ENCODE measurements at regions not wholly inside any gene's neighbourhood (a gene's known extent, or its start where the extent isn't known, plus 50 kb on each side); places are given as distances from the start of the nearest gene placed in this dataset.

DNA sequence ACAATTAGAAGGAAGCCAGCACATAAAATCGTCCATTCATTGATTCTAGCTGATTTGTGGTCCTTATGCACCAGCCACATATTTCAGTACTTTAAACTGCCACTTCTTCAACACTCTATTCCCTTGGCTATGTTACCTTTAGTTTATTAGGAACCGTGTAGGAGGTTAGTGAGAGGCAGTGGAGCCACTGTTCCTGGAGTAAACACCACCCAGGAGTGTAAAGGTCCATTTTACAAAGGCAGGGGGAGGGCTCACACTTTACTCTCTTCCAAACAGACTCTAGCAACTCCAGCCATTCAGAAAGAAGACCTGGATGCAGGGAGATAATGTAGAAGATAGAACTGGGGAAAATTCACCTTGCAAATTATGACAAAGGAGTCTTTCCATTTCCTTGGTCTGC lies 170.2 kb upstream of the RPS23 start:
- Histone ChIP-seq H2AFZ (ENCODE audit: low read length) (no peak overlapping the region), H3K27ac (ENCODE audit: low read length) (no peak overlapping the region), H3K4me1 (ENCODE audit: low read length) (no peaks in the 10 kb centered on the region), H3K9ac (ENCODE audit: low read length) (no peak overlapping the region), H3K9me3 (replicated peaks; ENCODE audit: insufficient read depth, low read length) (no peaks in the 10 kb centered on the region), H3K4me3 (ENCODE audit: low read length) (no peak overlapping the region), H3K79me2 (ENCODE audit: low read length) (no peaks in the 10 kb centered on the region), H3K9me2 (replicated peaks; ENCODE audit: insufficient read depth, low read length) (no peaks in the 10 kb centered on the region), H3K4me2 (ENCODE audit: low read depth, low read length) (no peak overlapping the region), H4K20me1 (ENCODE audit: insufficient read depth, low read length) (no peaks in the 10 kb centered on the region), H3K27me3 (replicated peaks; ENCODE audit: insufficient read depth, low read length) (no peaks in the 10 kb centered on the region), H3K36me3 (replicated peaks; ENCODE audit: insufficient read depth, low read length) (no peaks in the 10 kb centered on the region), H3F3A (ENCODE audit: insufficient read depth, low read length) (no peaks in the 10 kb centered on the region)
- DNase-seq, result no peak
- TF ChIP-seq, protein P1, sequence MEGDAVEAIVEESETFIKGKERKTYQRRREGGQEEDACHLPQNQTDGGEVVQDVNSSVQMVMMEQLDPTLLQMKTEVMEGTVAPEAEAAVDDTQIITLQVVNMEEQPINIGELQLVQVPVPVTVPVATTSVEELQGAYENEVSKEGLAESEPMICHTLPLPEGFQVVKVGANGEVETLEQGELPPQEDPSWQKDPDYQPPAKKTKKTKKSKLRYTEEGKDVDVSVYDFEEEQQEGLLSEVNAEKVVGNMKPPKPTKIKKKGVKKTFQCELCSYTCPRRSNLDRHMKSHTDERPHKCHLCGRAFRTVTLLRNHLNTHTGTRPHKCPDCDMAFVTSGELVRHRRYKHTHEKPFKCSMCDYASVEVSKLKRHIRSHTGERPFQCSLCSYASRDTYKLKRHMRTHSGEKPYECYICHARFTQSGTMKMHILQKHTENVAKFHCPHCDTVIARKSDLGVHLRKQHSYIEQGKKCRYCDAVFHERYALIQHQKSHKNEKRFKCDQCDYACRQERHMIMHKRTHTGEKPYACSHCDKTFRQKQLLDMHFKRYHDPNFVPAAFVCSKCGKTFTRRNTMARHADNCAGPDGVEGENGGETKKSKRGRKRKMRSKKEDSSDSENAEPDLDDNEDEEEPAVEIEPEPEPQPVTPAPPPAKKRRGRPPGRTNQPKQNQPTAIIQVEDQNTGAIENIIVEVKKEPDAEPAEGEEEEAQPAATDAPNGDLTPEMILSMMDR (IDR thresholded peaks at IDR 0.05; ENCODE audit: low read length), result no peak
- no peak for TF ChIP-seq EZH2phosphoT487 (IDR thresholded peaks at IDR 0.05; ENCODE audit: low read length)
- TF ChIP-seq EZH2 (optimal IDR thresholded peaks at IDR 0.05; ENCODE audit: low read depth, low read length), result no peak

DNA sequence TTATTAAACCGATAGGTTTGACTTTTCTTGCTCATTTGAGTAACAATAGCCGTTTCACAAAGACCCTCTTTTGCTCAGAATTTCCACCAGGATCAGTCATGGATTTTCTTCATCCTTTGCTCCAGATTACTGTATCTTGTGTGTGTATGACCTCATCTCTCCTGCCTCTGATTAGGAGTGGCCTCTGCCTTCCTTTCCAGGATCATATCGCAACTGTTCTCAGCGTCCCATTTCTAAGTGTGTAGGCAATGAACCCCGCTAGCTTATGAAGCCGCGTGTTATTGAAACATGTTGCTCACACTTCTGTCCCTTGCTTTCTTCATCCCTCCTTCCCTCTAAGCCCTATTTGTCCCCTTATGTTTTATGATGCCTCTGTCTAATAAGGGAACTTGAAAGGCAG lies 169.8 kb upstream of the RPS23 start:
- H3K36me3 ChIP-seq (replicated peaks; ENCODE audit: insufficient read depth, low read length), result no peaks in the 10 kb centered on the region
- no peak overlapping the region for H3K4me2 ChIP-seq (ENCODE audit: low read depth, low read length)
- H3F3A ChIP-seq (ENCODE audit: insufficient read depth, low read length), result no peaks in the 10 kb centered on the region
- H3K79me2 ChIP-seq (ENCODE audit: low read length), result no peaks in the 10 kb centered on the region
- H3K9ac ChIP-seq (ENCODE audit: low read length), result no peak overlapping the region
- H3K27me3 ChIP-seq (replicated peaks; ENCODE audit: insufficient read depth, low read length), result no peaks in the 10 kb centered on the region
- H3K4me3 ChIP-seq (ENCODE audit: low read length), result no peak overlapping the region
- H3K9me2 ChIP-seq (replicated peaks; ENCODE audit: insufficient read depth, low read length), result no peaks in the 10 kb centered on the region
- H3K27ac ChIP-seq (ENCODE audit: low read length), result no peak overlapping the region
- TF ChIP-seq, protein P1 (IDR thresholded peaks at IDR 0.05; ENCODE audit: low read length), result no peak
- TF ChIP-seq EZH2phosphoT487 (IDR thresholded peaks at IDR 0.05; ENCODE audit: low read length) (no peak), EZH2 (optimal IDR thresholded peaks at IDR 0.05; ENCODE audit: low read depth, low read length) (no peak)
- no peak for DNase-seq
- no peaks in the 10 kb centered on the region for H4K20me1 ChIP-seq (ENCODE audit: insufficient read depth, low read length)
- H3K4me1 ChIP-seq (ENCODE audit: low read length), result no peaks in the 10 kb centered on the region
- no peaks in the 10 kb centered on the region for H3K9me3 ChIP-seq (replicated peaks; ENCODE audit: insufficient read depth, low read length)
- no peak overlapping the region for H2AFZ ChIP-seq (ENCODE audit: low read length)

DNA sequence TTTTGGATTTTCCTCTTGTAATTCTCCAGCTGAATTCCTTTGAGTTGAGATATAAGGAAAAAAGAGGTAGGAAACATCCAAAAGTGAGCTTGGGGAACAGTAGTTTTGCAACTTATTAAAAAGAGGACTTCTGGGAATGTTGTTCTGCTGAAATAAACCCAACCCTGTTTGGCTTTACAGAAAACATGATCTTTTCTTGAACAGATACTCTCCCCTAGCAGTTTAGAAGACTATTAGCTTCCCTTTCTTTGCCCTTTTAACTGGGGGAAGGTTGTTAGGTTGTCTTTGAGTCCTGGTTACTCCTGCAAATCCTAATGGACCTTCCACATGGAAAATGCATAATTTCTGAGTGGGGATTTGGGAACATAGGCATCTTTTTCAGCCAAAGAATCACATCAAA lies 168.7 kb upstream of the RPS23 start:
- TF ChIP-seq EZH2phosphoT487 (IDR thresholded peaks at IDR 0.05; ENCODE audit: low read length), result no peak
- TF ChIP-seq EZH2 (optimal IDR thresholded peaks at IDR 0.05; ENCODE audit: low read depth, low read length), result no peak
- TF ChIP-seq, protein P1 (IDR thresholded peaks at IDR 0.05; ENCODE audit: low read length), result no peak
- DNase-seq, result no peak
- no peak overlapping the region for H3K4me3 ChIP-seq (ENCODE audit: low read length)
- no peaks in the 10 kb centered on the region for H3F3A ChIP-seq (ENCODE audit: insufficient read depth, low read length)
- H3K27ac ChIP-seq (ENCODE audit: low read length), result no peak overlapping the region
- no peaks in the 10 kb centered on the region for H3K4me1 ChIP-seq (ENCODE audit: low read length)
- H3K9me3 ChIP-seq (replicated peaks; ENCODE audit: insufficient read depth, low read length), result no peaks in the 10 kb centered on the region
- no peaks in the 10 kb centered on the region for H3K9me2 ChIP-seq (replicated peaks; ENCODE audit: insufficient read depth, low read length)
- H2AFZ ChIP-seq (ENCODE audit: low read length), result no peak overlapping the region
- no peak overlapping the region for H3K9ac ChIP-seq (ENCODE audit: low read length)
- H3K4me2 ChIP-seq (ENCODE audit: low read depth, low read length), result no peak overlapping the region
- H3K79me2 ChIP-seq (ENCODE audit: low read length), result no peaks in the 10 kb centered on the region
- H3K27me3 ChIP-seq (replicated peaks; ENCODE audit: insufficient read depth, low read length), result no peaks in the 10 kb centered on the region
- no peaks in the 10 kb centered on the region for H3K36me3 ChIP-seq (replicated peaks; ENCODE audit: insufficient read depth, low read length)
- H4K20me1 ChIP-seq (ENCODE audit: insufficient read depth, low read length), result no peaks in the 10 kb centered on the region

Measured in MM.1S (cell line).